HEK293T (cell line): ENCODE measurements at regions not wholly inside any gene's neighbourhood (a gene's known extent, or its start where the extent isn't known, plus 50 kb on each side); places are given as distances from the start of the nearest gene placed in this dataset.

Experiments used
- ARNT ChIP-seq: fragments of 450-650 bp; IDR thresholded peaks from 2 replicates; pipeline ENCODE4 v1.6.1; 2017; ENCODE audit warnings: mild to moderate bottlenecking
- CTBP1 ChIP-seq: fragments of 450-650 bp; IDR thresholded peaks from 2 replicates; pipeline ENCODE4 v1.6.1; 2016; ENCODE audit warnings: borderline replicate concordance
- FOXK2 ChIP-seq: fragments of 450-650 bp; IDR thresholded peaks from 2 replicates; pipeline ENCODE4 v1.6.1; 2016; ENCODE audit warnings: mild to moderate bottlenecking
- HDGF ChIP-seq: fragments of 450-650 bp; IDR thresholded peaks from 2 replicates; pipeline ENCODE4 v1.6.1; 2017; ENCODE audit warnings: antibody characterized with exemption, borderline replicate concordance
- SP1 ChIP-seq: fragments of 450-650 bp; IDR thresholded peaks from 2 replicates; pipeline ENCODE4 v1.6.1; 2017
- SUZ12 ChIP-seq: fragments of 450-650 bp; IDR thresholded peaks from 2 replicates; pipeline ENCODE4 v1.6.1; 2016; ENCODE audit warnings: mild to moderate bottlenecking
- TF ChIP-seq, protein P1 (sequence below): fragments of 450-650 bp; IDR thresholded peaks from 2 replicates; pipeline ENCODE4 v1.6.1; 2016

DNA sequence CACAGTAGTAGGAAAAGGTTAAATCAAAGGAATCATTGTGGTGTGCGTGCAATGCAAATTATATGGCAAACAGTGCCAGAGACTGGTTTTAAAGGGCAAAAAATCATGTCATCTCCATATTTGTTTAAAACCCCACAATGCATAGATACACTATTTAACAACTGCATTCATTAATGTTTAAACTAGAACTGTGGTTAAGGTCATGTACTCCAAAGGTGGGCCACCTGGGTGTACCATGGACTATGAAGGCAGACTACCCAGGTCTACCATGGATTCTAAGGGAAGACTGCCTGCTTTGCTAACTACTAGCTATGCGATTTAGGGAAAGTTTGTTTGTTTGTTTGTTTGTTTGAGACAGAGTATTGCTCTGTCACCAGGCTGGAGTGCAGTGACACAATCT is 356.3 kb downstream of the ZEB2 start:
- no peak for TF ChIP-seq SP1
- no peak for TF ChIP-seq SUZ12
- no peak for TF ChIP-seq HDGF
- TF ChIP-seq ARNT, result no peak
- TF ChIP-seq CTBP1, result no peak
- TF ChIP-seq, protein P1, sequence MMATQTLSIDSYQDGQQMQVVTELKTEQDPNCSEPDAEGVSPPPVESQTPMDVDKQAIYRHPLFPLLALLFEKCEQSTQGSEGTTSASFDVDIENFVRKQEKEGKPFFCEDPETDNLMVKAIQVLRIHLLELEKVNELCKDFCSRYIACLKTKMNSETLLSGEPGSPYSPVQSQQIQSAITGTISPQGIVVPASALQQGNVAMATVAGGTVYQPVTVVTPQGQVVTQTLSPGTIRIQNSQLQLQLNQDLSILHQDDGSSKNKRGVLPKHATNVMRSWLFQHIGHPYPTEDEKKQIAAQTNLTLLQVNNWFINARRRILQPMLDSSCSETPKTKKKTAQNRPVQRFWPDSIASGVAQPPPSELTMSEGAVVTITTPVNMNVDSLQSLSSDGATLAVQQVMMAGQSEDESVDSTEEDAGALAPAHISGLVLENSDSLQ, result no peak
- TF ChIP-seq FOXK2, result no peak
